PFSK-1 (cell line): ENCODE measurements at regions not wholly inside any gene's neighbourhood (a gene's known extent, or its start where the extent isn't known, plus 50 kb on each side); places are given as distances from the start of the nearest gene placed in this dataset.

Experiments
- POLR2AphosphoS5 ChIP-seq: IDR thresholded peaks from 2 replicates; pipeline ENCODE4 v1.6.1; 2012; ENCODE audit warnings: low read depth, mild to moderate bottlenecking, control low read depth, low read length, moderate library complexity
- REST ChIP-seq, 2 experiments: IDR thresholded peaks; 2 replicates each; pipeline versions ENCODE4 v1.6.1 to v1.8.0; 2011 to 2012; ENCODE audit warnings: low read depth in 2 of 2, low read length in 2 of 2, control low read depth in 1 of 2, inconsistent platforms in 1 of 2, mild to moderate bottlenecking in 1 of 2, moderate library complexity in 1 of 2; ENCODE audit not compliant: insufficient read depth in 1 of 2

GRCh38 chr12:67450441-67450840, 181.3 kb downstream of the CAND1 start:
- no peak for TF ChIP-seq REST (IDR thresholded peaks at IDR 0.05; ENCODE audit: insufficient read depth in 1 of 2, low read depth in 2 of 2, low read length in 2 of 2)
- no peak for TF ChIP-seq POLR2AphosphoS5
